Fibroblast of pulmonary artery (primary cell): ENCODE measurements at regions not wholly inside any gene's neighbourhood (a gene's known extent, or its start where the extent isn't known, plus 50 kb on each side); places are given as distances from the start of the nearest gene placed in this dataset.

Experiments used
- DNase-seq: peaks from one replicate; pipeline ENCODE4 v3.0.0-alpha.2; 2010; ENCODE audit warnings: low read depth
- H3K4me3 ChIP-seq: replicated peaks from 2 replicates; pipeline ENCODE4 v1.5.1; 2011; ENCODE audit warnings: low read depth, mild to moderate bottlenecking, control low read depth, low read length, moderate library complexity
- TF ChIP-seq, protein P1 (sequence below): IDR thresholded peaks from 2 replicates; pipeline ENCODE4 v1.5.1; 2011; ENCODE audit warnings: mild to moderate bottlenecking, control low read depth, low read length, inconsistent platforms; ENCODE audit errors: missing control alignments

DNA sequence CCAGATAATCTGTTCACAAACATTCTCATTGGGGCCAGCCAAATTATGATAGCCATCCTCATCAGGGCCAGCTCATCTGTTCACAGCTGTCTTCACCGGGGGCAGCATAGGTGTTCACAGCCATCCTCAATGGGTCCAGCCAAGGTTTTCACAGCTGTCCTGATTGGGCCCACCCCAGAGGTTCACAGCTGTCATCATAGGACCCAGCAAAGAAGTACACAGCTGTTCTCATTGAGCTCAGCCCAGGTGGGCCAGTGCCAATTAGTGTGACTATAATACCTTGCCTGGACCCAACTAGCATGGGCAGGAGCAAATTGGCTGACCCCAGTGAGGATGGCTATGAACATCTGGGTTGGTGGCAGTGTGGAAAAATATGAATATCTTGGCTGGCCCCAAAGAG is 1166.0 kb downstream of the UQCRFS1 start:
- no peak for DNase-seq
- TF ChIP-seq, protein P1, sequence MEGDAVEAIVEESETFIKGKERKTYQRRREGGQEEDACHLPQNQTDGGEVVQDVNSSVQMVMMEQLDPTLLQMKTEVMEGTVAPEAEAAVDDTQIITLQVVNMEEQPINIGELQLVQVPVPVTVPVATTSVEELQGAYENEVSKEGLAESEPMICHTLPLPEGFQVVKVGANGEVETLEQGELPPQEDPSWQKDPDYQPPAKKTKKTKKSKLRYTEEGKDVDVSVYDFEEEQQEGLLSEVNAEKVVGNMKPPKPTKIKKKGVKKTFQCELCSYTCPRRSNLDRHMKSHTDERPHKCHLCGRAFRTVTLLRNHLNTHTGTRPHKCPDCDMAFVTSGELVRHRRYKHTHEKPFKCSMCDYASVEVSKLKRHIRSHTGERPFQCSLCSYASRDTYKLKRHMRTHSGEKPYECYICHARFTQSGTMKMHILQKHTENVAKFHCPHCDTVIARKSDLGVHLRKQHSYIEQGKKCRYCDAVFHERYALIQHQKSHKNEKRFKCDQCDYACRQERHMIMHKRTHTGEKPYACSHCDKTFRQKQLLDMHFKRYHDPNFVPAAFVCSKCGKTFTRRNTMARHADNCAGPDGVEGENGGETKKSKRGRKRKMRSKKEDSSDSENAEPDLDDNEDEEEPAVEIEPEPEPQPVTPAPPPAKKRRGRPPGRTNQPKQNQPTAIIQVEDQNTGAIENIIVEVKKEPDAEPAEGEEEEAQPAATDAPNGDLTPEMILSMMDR = no peak
- H3K4me3 ChIP-seq = no peak overlapping the region

DNA sequence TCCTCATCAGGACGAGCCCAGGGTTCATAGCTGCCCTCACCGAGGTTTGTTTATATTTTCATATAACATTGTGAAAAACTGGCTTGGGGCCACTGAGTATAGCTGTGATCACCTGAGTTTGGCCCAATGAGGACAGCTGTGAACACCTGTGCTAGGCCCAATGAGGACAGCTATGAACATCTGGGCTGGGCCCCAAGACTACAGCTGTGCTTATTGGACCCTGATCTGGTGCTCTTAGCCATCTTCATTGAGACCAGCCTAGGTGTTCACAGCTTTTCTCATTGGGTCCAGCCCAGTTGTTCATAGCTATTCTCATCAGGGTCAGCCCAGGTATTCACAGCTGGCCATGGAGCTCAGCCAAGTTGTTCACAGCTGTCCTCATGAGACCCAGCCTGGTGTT is 1167.3 kb downstream of the UQCRFS1 start:
- H3K4me3 ChIP-seq = no peak overlapping the region
- no peak for DNase-seq
- TF ChIP-seq, protein P1 = no peak

DNA sequence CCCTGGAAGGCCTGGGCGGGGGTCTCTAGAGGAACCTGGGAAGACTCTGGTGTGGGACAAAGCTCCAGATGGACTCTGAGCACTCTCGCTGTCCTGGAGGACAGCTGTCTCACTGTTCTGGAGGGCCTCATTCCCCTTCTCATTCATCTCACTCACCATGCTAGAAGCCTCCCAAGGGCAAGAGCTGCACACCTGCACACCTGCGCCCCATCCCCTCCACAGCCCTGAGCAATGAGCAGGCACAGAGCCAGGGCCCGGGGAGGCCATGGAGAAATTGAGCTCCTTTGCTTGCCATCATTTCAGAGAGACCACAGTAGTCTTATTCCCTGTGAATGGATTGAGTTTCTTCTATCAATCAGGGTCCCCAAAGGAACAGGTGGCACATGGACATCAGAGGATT is 1168.5 kb downstream of the UQCRFS1 start:
- TF ChIP-seq, protein P1 = no peak
- no peak overlapping the region for H3K4me3 ChIP-seq
- DNase-seq = no peak

DNA sequence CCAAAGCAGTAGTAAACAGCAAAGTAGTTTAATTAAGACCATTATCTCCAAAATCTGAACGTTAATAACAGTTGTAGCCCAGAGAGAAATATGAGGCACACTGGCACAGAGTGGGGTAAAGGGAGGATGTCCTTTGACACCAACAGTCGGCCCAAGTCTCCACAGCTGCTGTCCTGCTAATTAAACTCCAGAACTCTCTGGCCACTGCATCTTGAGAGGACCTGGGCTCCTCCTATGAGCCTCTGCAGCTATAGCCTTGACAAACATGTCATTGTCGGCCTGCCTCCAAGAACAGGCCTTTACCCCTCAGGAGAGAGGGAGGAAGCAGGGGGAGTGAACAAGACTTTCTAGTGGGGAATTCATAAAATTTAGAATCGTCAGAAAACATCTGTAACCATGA is 1170.4 kb downstream of the UQCRFS1 start:
- TF ChIP-seq, protein P1 = no peak
- H3K4me3 ChIP-seq = no peak overlapping the region
- DNase-seq = no peak

DNA sequence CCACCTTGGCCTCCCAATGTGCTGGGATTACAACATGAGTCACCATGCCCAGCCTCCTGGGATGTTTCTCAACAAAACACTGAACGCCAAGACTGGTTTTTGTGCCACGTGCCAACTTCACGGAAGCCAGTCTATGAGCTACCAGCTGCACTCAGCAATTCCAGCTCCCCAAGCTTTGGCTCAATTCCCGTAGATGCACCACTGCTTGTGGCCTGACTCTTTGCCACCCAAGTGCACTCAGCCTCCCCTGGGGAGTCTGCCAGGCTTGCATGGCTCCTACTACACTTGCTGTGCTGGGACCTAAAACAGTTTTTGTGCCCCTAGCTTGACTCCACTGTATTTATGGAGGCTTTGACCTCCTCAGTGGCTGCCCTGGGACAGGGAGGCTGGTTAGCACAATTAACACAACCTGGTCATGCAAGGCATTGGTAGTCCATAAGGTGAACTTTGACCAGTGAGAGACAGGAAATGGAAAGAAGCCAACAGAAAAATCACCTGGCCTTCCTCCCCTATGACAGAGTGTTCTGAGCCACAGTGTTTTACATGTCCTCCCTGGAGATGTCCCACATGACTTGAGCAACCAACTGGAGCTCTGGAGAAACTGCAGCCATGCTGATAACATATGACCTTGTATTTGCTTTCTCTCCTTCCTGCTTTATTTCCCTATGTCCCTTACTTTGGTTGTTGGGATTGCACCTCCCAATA is 1173.1 kb downstream of the UQCRFS1 start:
- no peak overlapping the region for H3K4me3 ChIP-seq
- TF ChIP-seq, protein P1 = no peak
- DNase-seq = no peak

DNA sequence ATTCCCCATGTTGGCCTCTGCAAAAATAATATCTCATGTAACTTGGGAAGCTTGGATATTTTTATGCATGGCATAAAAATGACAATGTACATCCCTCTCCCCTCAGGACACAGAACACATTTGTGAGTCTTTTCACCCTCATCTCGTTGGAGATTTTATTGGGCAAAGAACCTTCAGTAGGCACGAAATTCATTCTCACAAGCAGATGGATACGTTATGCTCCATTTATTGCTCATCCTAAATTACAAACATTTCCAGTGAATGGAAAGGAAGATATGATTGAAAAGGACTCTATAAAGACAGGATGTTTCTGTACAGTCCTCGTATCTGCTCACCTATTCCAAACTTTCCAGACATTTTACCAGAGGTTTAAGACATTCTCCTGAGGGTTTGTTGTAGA is 1175.8 kb downstream of the UQCRFS1 start:
- no peak for DNase-seq
- H3K4me3 ChIP-seq = no peak overlapping the region
- TF ChIP-seq, protein P1 = no peak

DNA sequence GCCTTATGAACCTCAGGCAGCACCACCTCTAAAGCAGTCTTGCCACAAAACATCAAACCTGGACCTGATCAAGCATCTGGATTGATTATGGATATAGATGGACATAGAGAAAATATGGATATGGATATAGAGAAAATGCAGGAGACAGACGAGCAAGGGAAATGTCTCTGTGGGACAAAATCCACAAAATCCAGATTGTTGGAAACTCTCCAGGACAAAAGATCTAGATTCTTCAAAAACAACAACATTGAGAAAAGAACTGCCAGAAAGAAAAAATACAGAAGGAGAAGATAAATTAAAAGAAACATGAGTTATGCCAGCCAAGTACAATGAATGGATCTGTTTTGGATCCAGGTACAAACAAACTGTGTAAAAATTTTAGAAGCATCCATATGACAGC is 1176.5 kb downstream of the UQCRFS1 start:
- no peak overlapping the region for H3K4me3 ChIP-seq
- TF ChIP-seq, protein P1 = no peak
- DNase-seq = no peak
